Glutamatergic neuron (in vitro differentiated cells): ENCODE measurements at regions not wholly inside any gene's neighbourhood (a gene's known extent, or its start where the extent isn't known, plus 50 kb on each side); places are given as distances from the start of the nearest gene placed in this dataset.

ENCODE experiments used
- DNase-seq: peaks from one replicate; pipeline ENCODE4 v3.0.0; 2022
- H3K27ac Mint-ChIP-seq: one replicate; pipeline ENCODE4 v1.8.0; 2020; ENCODE audit warnings: mild to moderate bottlenecking, mixed read lengths, inconsistent platforms; ENCODE audit not compliant: unreplicated experiment
- H3K27me3 Mint-ChIP-seq: one replicate; pipeline ENCODE4 v1.8.0; 2020; ENCODE audit warnings: mild to moderate bottlenecking, moderate library complexity, mixed read lengths, inconsistent platforms; ENCODE audit not compliant: unreplicated experiment
- H3K36me3 Mint-ChIP-seq: one replicate; pipeline ENCODE4 v1.8.0; 2020; ENCODE audit warnings: mild to moderate bottlenecking, mixed read lengths, inconsistent platforms; ENCODE audit not compliant: unreplicated experiment
- H3K4me1 Mint-ChIP-seq: one replicate; pipeline ENCODE4 v1.8.0; 2020; ENCODE audit warnings: mild to moderate bottlenecking, low read depth, mixed read lengths, inconsistent platforms; ENCODE audit not compliant: unreplicated experiment
- H3K4me3 Mint-ChIP-seq: one replicate; pipeline ENCODE4 v1.8.0; 2020; ENCODE audit warnings: mild to moderate bottlenecking, mixed read lengths, inconsistent platforms; ENCODE audit not compliant: unreplicated experiment
- H3K9me3 Mint-ChIP-seq: one replicate; pipeline ENCODE4 v1.8.0; 2020; ENCODE audit warnings: mild to moderate bottlenecking, moderate library complexity, mixed read lengths, inconsistent platforms; ENCODE audit not compliant: unreplicated experiment
- TF ChIP-seq, protein P1 (sequence below): fragments of 200-600 bp; sonication (generic); IDR thresholded peaks from one replicate; pipeline ENCODE4 v1.5.0; 2021; ENCODE audit not compliant: partially characterized antibody, unreplicated experiment

DNA sequence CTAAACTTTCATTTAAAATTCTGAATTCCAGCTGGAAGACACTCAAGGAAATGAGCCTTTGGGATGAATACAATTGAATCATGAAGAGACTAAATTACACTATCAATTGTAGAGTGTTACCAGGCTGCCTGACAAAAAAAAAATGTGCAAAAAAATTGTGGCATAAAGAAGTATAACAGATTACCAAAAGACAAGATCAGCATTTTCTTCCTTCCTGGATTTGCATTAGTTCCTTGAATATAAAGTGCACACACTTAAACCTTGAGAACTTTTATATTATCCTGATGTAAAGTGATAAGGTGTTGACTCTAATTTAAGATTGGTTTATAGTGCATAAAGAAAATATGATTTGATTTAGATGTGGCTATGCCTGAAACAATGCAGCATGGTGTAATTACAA, 412.7 kb upstream of the KLF6 start:
- TF ChIP-seq, protein P1, sequence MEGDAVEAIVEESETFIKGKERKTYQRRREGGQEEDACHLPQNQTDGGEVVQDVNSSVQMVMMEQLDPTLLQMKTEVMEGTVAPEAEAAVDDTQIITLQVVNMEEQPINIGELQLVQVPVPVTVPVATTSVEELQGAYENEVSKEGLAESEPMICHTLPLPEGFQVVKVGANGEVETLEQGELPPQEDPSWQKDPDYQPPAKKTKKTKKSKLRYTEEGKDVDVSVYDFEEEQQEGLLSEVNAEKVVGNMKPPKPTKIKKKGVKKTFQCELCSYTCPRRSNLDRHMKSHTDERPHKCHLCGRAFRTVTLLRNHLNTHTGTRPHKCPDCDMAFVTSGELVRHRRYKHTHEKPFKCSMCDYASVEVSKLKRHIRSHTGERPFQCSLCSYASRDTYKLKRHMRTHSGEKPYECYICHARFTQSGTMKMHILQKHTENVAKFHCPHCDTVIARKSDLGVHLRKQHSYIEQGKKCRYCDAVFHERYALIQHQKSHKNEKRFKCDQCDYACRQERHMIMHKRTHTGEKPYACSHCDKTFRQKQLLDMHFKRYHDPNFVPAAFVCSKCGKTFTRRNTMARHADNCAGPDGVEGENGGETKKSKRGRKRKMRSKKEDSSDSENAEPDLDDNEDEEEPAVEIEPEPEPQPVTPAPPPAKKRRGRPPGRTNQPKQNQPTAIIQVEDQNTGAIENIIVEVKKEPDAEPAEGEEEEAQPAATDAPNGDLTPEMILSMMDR, result no peak
- no peaks in the 10 kb centered on the region for H3K9me3 Mint-ChIP-seq
- no peaks in the 10 kb centered on the region for H3K36me3 Mint-ChIP-seq
- no peak overlapping the region for H3K27ac Mint-ChIP-seq
- no peak for DNase-seq
- no peaks in the 10 kb centered on the region for H3K27me3 Mint-ChIP-seq
- H3K4me1 Mint-ChIP-seq, result no peaks in the 10 kb centered on the region
- H3K4me3 Mint-ChIP-seq, result no peak overlapping the region

GRCh38 chr10:4196771-4197390, 411.9 kb upstream of the KLF6 start:
- DNase-seq, result no peak
- TF ChIP-seq, protein P1, result no peak
- no peaks in the 10 kb centered on the region for H3K9me3 Mint-ChIP-seq
- H3K4me3 Mint-ChIP-seq, result no peak overlapping the region
- no peaks in the 10 kb centered on the region for H3K4me1 Mint-ChIP-seq
- no peaks in the 10 kb centered on the region for H3K27me3 Mint-ChIP-seq
- H3K36me3 Mint-ChIP-seq, result no peaks in the 10 kb centered on the region
- H3K27ac Mint-ChIP-seq, result no peak overlapping the region

GRCh38 chr10:4196183-4196582, 411.2 kb upstream of the KLF6 start:
- Mint-ChIP-seq H3K4me1 (no peaks in the 10 kb centered on the region), H3K27me3 (no peaks in the 10 kb centered on the region), H3K27ac (no peak overlapping the region), H3K36me3 (no peaks in the 10 kb centered on the region), H3K4me3 (no peak overlapping the region), H3K9me3 (no peaks in the 10 kb centered on the region)
- no peak for DNase-seq
- TF ChIP-seq, protein P1, result no peak

DNA sequence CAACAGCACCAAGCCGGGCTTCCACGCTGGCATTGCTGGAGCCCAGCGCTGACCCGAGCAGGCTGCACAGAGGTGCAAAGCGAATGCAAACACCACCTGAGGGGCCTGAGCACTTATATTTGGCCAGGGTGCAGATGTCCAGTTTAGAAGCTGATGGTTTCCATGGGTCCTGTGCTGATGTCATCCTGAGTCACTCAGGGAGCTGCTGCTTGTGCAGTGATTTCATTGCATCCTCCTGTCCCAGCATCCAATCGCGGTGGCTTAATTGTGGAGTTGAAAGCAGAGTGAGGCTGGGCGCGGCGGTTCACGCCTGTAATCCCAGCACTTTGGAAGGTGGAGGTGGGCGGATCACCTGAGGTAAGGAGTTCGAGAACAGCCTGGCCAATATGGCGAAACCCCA, 410.2 kb upstream of the KLF6 start:
- H3K4me3 Mint-ChIP-seq, result no peak overlapping the region
- no peak overlapping the region for H3K27ac Mint-ChIP-seq
- no peak for DNase-seq
- no peaks in the 10 kb centered on the region for H3K27me3 Mint-ChIP-seq
- TF ChIP-seq, protein P1, result no peak
- H3K9me3 Mint-ChIP-seq, result no peaks in the 10 kb centered on the region
- no peaks in the 10 kb centered on the region for H3K36me3 Mint-ChIP-seq
- H3K4me1 Mint-ChIP-seq, result no peaks in the 10 kb centered on the region

DNA sequence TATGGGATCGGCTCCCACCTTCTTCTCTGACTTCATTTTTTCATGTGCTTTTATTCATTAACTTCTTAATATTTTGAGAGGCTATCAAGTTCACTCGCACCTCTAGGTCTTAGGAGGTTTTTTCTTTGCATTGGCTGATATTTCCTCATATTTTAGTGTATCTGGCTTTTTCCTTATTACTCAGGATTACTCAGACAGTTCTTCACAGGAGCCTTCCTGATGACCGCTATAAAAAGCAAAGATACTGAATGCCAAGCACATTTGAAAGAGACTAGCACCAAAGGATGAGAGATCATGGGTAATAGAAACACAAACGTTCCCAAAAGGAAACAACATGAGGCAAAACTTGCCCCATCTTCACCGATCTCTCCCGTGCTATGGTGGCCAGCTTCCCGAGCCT, 409.2 kb upstream of the KLF6 start:
- Mint-ChIP-seq H3K27me3 (no peaks in the 10 kb centered on the region), H3K4me3 (no peak overlapping the region), H3K36me3 (no peaks in the 10 kb centered on the region), H3K27ac (no peak overlapping the region), H3K4me1 (no peaks in the 10 kb centered on the region), H3K9me3 (no peaks in the 10 kb centered on the region)
- TF ChIP-seq, protein P1, result no peak
- DNase-seq, result no peak
